ENCODE measurements at regions not wholly inside any gene's neighbourhood (a gene's known extent, or its start where the extent isn't known, plus 50 kb on each side); places are given as distances from the start of the nearest gene placed in this dataset.

- TF ChIP-seq, protein P1, sequence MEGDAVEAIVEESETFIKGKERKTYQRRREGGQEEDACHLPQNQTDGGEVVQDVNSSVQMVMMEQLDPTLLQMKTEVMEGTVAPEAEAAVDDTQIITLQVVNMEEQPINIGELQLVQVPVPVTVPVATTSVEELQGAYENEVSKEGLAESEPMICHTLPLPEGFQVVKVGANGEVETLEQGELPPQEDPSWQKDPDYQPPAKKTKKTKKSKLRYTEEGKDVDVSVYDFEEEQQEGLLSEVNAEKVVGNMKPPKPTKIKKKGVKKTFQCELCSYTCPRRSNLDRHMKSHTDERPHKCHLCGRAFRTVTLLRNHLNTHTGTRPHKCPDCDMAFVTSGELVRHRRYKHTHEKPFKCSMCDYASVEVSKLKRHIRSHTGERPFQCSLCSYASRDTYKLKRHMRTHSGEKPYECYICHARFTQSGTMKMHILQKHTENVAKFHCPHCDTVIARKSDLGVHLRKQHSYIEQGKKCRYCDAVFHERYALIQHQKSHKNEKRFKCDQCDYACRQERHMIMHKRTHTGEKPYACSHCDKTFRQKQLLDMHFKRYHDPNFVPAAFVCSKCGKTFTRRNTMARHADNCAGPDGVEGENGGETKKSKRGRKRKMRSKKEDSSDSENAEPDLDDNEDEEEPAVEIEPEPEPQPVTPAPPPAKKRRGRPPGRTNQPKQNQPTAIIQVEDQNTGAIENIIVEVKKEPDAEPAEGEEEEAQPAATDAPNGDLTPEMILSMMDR (IDR thresholded peaks at IDR 0.05): no peak
- TF ChIP-seq POLR2AphosphoS5 (IDR thresholded peaks at IDR 0.05): no peak
- TF ChIP-seq POLR2A (IDR thresholded peaks at IDR 0.05): no peak
- TF ChIP-seq EP300 (IDR thresholded peaks at IDR 0.05): no peak
These were observed 318.7 kb downstream of the DHX35 start for GRCh38 chr20:39280875-39281274.
